Astrocyte (in vitro differentiated cells and primary cell): ENCODE measurements at regions not wholly inside any gene's neighbourhood (a gene's known extent, or its start where the extent isn't known, plus 50 kb on each side); places are given as distances from the start of the nearest gene placed in this dataset.

ENCODE experiments used
- CTCF ChIP-seq: IDR thresholded peaks from 2 replicates; pipeline ENCODE4 v1.5.1; 2011; ENCODE audit warnings: low read depth, mild to moderate bottlenecking, inconsistent platforms, low read length, moderate library complexity; ENCODE audit not compliant: insufficient read depth
- EZH2 ChIP-seq: IDR thresholded peaks from 2 replicates; pipeline ENCODE4 v1.6.1; 2012; ENCODE audit warnings: mild to moderate bottlenecking, low read length, inconsistent platforms; ENCODE audit not compliant: insufficient read depth

DNA sequence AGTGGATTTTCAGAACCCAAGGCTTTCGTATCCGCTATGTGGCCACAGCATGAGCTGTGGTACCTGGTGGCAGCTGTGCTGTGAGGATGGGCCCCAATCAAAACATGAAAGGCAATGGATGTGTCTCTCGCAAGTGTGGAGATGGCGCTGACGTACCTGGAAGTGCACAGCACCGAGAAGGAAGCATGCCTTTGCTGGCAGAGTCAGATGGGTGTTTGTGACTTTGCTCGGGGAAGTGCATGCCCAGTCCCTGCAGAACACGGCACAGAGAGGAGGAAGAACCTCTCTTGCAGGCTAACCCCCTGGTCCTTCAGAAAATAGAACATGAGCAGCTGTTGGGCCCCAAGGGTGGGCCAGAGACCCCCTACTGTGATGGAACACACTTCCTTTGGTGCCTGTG is 654.1 kb upstream of the ZWINT start:
- TF ChIP-seq CTCF (no peak), EZH2 (no peak)
